SU-DHL-6 (cell line): ENCODE measurements at regions not wholly inside any gene's neighbourhood (a gene's known extent, or its start where the extent isn't known, plus 50 kb on each side); places are given as distances from the start of the nearest gene placed in this dataset.

Experiments
- H2AFZ ChIP-seq: fragments of 200-600 bp; sonication (generic); 2 replicates; pipeline ENCODE4 v1.6.1; 2014; ENCODE audit warnings: low read depth, mild to moderate bottlenecking, moderate library complexity, mixed read lengths, antibody characterized with exemption, low read length; ENCODE audit not compliant: severe bottlenecking
- H3F3A ChIP-seq: fragments of 200-600 bp; shearing (Covaris generic); 2 replicates; pipeline ENCODE4 v1.6.0; 2016; ENCODE audit warnings: antibody characterized with exemption, mild to moderate bottlenecking; ENCODE audit not compliant: insufficient read depth
- H3K27ac ChIP-seq: fragments of 200-600 bp; sonication (generic); 2 replicates; pipeline ENCODE4 v1.5.1; 2016; ENCODE audit warnings: low read depth, mild to moderate bottlenecking, low read length, moderate library complexity, mixed read lengths
- H3K27me3 ChIP-seq: fragments of 200-600 bp; sonication (generic), shearing (Covaris generic); 2 replicates; pipeline ENCODE4 v1.6.0; 2014; ENCODE audit warnings: mild to moderate bottlenecking, low read length
- H3K36me3 ChIP-seq: fragments of 200-600 bp; sonication (generic); 2 replicates; pipeline ENCODE4 v1.6.1; 2014; ENCODE audit warnings: mild to moderate bottlenecking, low read length, mixed read lengths
- H3K4me2 ChIP-seq: fragments of 300-600, 200-600 bp; shearing (Covaris generic), sonication (generic); 2 replicates; pipeline ENCODE4 v1.6.0; 2014; ENCODE audit warnings: low read length, low read depth, mild to moderate bottlenecking; ENCODE audit not compliant: poor library complexity, severe bottlenecking
- H3K4me3 ChIP-seq: fragments of 200-600 bp; sonication (generic); 2 replicates; pipeline ENCODE4 v1.5.1; 2014; ENCODE audit warnings: antibody characterized with exemption, low read length, mild to moderate bottlenecking, mixed read lengths; ENCODE audit not compliant: insufficient read depth, poor library complexity, severe bottlenecking
- H3K79me2 ChIP-seq: fragments of 200-600 bp; sonication (generic); 2 replicates; pipeline ENCODE4 v1.6.1; 2014; ENCODE audit warnings: mild to moderate bottlenecking, low read length, moderate library complexity; ENCODE audit not compliant: insufficient read depth
- H3K9ac ChIP-seq: fragments of 200-600 bp; sonication (generic); 2 replicates; pipeline ENCODE4 v1.7.0; 2014; ENCODE audit warnings: mild to moderate bottlenecking, low read length
- H3K9me2 ChIP-seq: fragments of 200-600 bp; sonication (generic); replicated peaks from 2 replicates; pipeline ENCODE4 v1.6.1; 2014; ENCODE audit warnings: low read length; ENCODE audit not compliant: insufficient read depth
- H3K9me3 ChIP-seq: fragments of 200-600 bp; sonication (generic); 2 replicates; pipeline ENCODE4 v1.6.1; 2014; ENCODE audit warnings: low read length, mixed read lengths; ENCODE audit not compliant: insufficient read depth
- H4K20me1 ChIP-seq: fragments of 200-600 bp; sonication (generic); 2 replicates; pipeline ENCODE4 v1.6.1; 2014; ENCODE audit warnings: low read depth, mild to moderate bottlenecking, antibody characterized with exemption, low read length, moderate library complexity, mixed read lengths
- EZH2phosphoT487 ChIP-seq: fragments of 200-600 bp; sonication (generic), shearing (Covaris generic); conservative IDR thresholded peaks from 2 replicates; pipeline ENCODE4 v1.6.1; 2018; ENCODE audit warnings: mild to moderate bottlenecking, antibody characterized with exemption, low read length, moderate library complexity, mixed read lengths
- TF ChIP-seq, protein P1 (sequence below): fragments of 200-600 bp; sonication (generic); IDR thresholded peaks from one replicate; pipeline ENCODE4 v1.5.1; 2017; ENCODE audit warnings: antibody characterized with exemption, mild to moderate bottlenecking, low read length, moderate library complexity; ENCODE audit not compliant: insufficient read depth, poor library complexity, severe bottlenecking

DNA sequence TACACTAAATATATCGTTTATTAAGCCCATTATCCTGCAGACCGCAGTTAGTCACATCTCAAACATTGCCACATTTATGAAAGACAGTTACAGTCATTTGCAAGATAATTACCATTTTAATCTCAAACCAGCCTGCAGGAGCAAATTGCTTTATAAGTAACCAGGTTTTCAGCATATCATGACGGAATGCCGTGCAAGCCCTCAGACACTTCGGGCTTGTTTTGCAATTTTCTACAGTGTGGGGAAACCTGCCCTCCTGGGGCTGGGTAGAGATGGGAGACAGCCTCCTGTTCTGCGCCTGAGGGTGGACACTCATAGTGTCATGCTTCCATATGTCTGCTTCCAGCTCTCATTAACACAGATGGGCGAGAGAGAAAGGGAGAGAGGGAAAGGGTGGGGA, 563.9 kb downstream of the NPHP4 start:
- H3K9ac ChIP-seq = no peak overlapping the region
- no peaks in the 10 kb centered on the region for H3K79me2 ChIP-seq
- H3K9me3 ChIP-seq = no peaks in the 10 kb centered on the region
- H3K9me2 ChIP-seq = no peaks in the 10 kb centered on the region
- no peaks in the 10 kb centered on the region for H3F3A ChIP-seq
- H4K20me1 ChIP-seq = no peaks in the 10 kb centered on the region
- H2AFZ ChIP-seq = no peak overlapping the region
- H3K36me3 ChIP-seq = no peaks in the 10 kb centered on the region
- H3K4me2 ChIP-seq = no peak overlapping the region
- no peak overlapping the region for H3K27ac ChIP-seq
- no peak overlapping the region for H3K4me3 ChIP-seq
- TF ChIP-seq EZH2phosphoT487 = no peak
- no peaks in the 10 kb centered on the region for H3K27me3 ChIP-seq

DNA sequence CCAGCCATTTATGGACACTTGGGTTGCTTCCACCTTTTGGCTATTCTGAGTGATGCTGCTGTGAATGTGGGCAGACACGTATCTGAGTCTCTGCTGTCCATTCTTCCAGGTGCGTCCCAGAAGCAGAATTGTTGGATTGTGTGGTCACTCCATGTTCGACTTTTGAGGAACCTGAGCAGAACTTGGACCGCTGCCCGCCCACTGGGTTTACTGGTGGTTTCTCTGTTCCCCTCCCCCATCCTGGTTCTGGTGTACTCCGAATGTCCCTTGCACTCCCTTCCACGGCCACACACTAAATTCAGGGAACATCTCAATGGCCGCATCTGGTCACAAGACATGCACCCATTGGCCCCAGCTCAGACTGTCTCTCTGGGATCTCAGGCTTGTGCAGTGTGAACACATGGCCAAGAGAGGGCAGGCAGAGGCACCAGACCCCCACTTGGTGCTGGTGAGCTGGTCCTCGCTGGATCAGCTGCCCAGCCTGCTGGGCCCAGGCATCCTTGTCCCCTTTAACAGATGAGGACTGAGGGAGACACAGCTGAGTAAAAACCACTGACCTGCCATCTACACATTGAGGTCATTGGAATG, 565.1 kb downstream of the NPHP4 start:
- no peaks in the 10 kb centered on the region for H3K36me3 ChIP-seq
- H3K9me3 ChIP-seq = no peaks in the 10 kb centered on the region
- H4K20me1 ChIP-seq = no peaks in the 10 kb centered on the region
- no peaks in the 10 kb centered on the region for H3K27me3 ChIP-seq
- no peak overlapping the region for H3K4me2 ChIP-seq
- H3K79me2 ChIP-seq = no peaks in the 10 kb centered on the region
- H3K27ac ChIP-seq = no peak overlapping the region
- no peaks in the 10 kb centered on the region for H3F3A ChIP-seq
- no peak overlapping the region for H2AFZ ChIP-seq
- TF ChIP-seq EZH2phosphoT487 = no peak
- TF ChIP-seq, protein P1, sequence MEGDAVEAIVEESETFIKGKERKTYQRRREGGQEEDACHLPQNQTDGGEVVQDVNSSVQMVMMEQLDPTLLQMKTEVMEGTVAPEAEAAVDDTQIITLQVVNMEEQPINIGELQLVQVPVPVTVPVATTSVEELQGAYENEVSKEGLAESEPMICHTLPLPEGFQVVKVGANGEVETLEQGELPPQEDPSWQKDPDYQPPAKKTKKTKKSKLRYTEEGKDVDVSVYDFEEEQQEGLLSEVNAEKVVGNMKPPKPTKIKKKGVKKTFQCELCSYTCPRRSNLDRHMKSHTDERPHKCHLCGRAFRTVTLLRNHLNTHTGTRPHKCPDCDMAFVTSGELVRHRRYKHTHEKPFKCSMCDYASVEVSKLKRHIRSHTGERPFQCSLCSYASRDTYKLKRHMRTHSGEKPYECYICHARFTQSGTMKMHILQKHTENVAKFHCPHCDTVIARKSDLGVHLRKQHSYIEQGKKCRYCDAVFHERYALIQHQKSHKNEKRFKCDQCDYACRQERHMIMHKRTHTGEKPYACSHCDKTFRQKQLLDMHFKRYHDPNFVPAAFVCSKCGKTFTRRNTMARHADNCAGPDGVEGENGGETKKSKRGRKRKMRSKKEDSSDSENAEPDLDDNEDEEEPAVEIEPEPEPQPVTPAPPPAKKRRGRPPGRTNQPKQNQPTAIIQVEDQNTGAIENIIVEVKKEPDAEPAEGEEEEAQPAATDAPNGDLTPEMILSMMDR = no peak
- H3K9me2 ChIP-seq = no peaks in the 10 kb centered on the region
- H3K9ac ChIP-seq = no peak overlapping the region
- H3K4me3 ChIP-seq = no peak overlapping the region

DNA sequence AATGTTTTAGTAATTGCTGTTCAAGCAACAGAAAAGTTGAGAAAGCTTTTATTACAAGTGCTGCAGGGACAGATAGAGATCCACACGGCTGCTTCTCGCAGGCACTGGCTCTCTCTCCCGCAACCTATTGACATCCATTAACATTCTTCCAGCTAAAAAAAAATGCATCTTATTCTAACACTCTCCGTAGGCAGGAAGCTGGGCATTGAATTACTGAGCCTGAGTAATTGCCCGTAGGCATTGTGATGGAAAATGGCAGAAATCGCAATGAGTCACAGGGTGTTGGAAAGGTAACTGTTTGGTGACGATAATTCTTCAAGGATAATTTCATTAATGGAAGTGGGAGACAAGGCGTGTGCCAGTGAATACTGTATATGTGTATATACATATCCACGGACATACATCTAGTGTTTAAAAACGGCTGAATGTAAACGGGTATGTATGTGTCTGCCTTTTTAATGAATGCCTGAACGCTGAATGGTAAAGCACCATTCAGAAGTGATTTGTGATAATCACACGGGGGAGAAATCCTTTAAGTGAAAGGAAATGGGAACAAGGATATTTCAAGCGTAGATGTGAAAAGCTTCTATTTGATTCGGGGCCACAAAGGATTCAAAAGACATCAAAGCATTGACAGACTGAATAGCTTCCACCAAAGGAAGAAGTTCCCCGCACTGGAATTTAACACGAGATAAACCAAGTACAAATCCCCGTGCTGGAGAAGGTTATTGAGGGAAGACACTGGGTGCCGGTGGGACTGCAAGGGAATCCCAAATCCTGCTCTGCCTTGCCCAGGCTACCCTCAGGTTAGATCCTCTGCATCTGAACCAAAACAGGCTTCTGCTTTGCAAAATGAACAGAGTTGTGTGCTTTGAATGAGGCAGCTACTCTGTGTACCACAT, 567.2 kb downstream of the NPHP4 start:
- Histone ChIP-seq H3K27ac (no peak overlapping the region), H3K9ac (no peak overlapping the region), H3K9me3 (no peaks in the 10 kb centered on the region), H3K4me2 (no peak overlapping the region), H3F3A (no peaks in the 10 kb centered on the region), H3K4me3 (no peak overlapping the region), H3K36me3 (no peaks in the 10 kb centered on the region), H2AFZ (no peak overlapping the region), H4K20me1 (no peaks in the 10 kb centered on the region), H3K27me3 (no peaks in the 10 kb centered on the region), H3K79me2 (no peaks in the 10 kb centered on the region), H3K9me2 (no peaks in the 10 kb centered on the region)
- no peak for TF ChIP-seq EZH2phosphoT487
- TF ChIP-seq, protein P1 = no peak

DNA sequence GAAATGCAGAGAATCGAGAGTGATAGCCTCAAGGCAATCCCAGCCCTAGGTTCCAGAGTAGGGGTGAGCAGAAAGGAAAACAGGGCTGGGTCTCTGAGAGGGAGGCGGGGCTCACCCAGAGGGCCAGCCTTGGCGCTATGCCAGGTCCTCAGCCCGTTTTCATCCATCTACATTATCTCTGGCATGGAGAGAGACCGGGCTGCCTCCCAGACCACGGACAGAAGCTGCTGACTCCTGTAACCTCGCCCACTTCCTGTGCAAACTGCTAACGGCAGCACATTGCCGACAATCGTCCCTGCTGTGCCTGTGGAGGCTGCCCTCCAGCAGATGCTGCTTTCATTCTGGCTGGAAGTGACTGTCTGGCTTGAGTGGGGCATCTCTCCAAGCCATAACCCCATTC, 569.1 kb downstream of the NPHP4 start:
- H3K27ac ChIP-seq = no peak overlapping the region
- H4K20me1 ChIP-seq = no peaks in the 10 kb centered on the region
- H3K9ac ChIP-seq = no peak overlapping the region
- H3K9me2 ChIP-seq = no peaks in the 10 kb centered on the region
- no peak overlapping the region for H2AFZ ChIP-seq
- TF ChIP-seq EZH2phosphoT487 = no peak
- no peaks in the 10 kb centered on the region for H3K27me3 ChIP-seq
- H3F3A ChIP-seq = no peaks in the 10 kb centered on the region
- no peaks in the 10 kb centered on the region for H3K36me3 ChIP-seq
- no peak overlapping the region for H3K4me2 ChIP-seq
- H3K79me2 ChIP-seq = no peaks in the 10 kb centered on the region
- H3K4me3 ChIP-seq = no peak overlapping the region
- H3K9me3 ChIP-seq = no peaks in the 10 kb centered on the region
